Panc1 (cell line): ENCODE measurements at regions not wholly inside any gene's neighbourhood (a gene's known extent, or its start where the extent isn't known, plus 50 kb on each side); places are given as distances from the start of the nearest gene placed in this dataset.
"Not testable (repeated sequence)": the region's sequence is repeated elsewhere in the genome, so short reads cannot be mapped to it uniquely, and the experiment has no call there.

Experiments
- ATAC-seq: fragments of 200-7000 bp; cut with Tn5 transposase; 2 replicates; pipeline ENCODE4 v1.9.1; 2020; ENCODE audit warnings: mild to moderate bottlenecking, moderate library complexity
- BruUV-seq: library from RNA; stranded (reverse); fragments of 400-500 nt; replicated peaks from 2 replicates; lab custom pipeline; 2021; lab: Mats Ljungman, UMichigan
- CTCF ChIA-PET: fragments of 300-600 bp; sonication (Branson Sonifier 250); formaldehyde crosslinking; loops from one replicate; lab custom pipeline; 2022; ENCODE audit warnings: antibody characterized with exemption; lab: Charles Lee
- POLR2A ChIA-PET: fragments of 300-600 bp; sonication (Branson Sonifier 250); formaldehyde crosslinking; loops from one replicate; lab custom pipeline; 2022; ENCODE audit warnings: antibody characterized with exemption; lab: Charles Lee
- DNase-seq: peaks from one replicate; pipeline ENCODE4 v3.0.0-alpha.2; 2010; ENCODE audit warnings: low read depth, low spot score
- H3K27ac ChIP-seq: 2 replicates; pipeline ENCODE4 v1.5.1; 2011; ENCODE audit warnings: mild to moderate bottlenecking, low read length, inconsistent platforms
- H3K27me3 ChIP-seq: fragments of 200-500 bp; sonication (Bioruptor generic); 2 replicates; pipeline ENCODE4 v1.6.0; 2014; ENCODE audit warnings: low read length, inconsistent platforms; ENCODE audit not compliant: control insufficient read depth, insufficient read depth
- H3K36me3 ChIP-seq: fragments of 200-500 bp; sonication (Bioruptor generic); 2 replicates; pipeline ENCODE4 v1.5.1; 2014; ENCODE audit warnings: inconsistent platforms, mild to moderate bottlenecking, low read length, moderate library complexity; ENCODE audit not compliant: control insufficient read depth, insufficient read depth
- H3K4me1 ChIP-seq: 2 replicates; pipeline ENCODE4 v1.5.1; 2011; ENCODE audit warnings: inconsistent platforms, mild to moderate bottlenecking, low read length, moderate library complexity; ENCODE audit not compliant: control insufficient read depth, insufficient read depth
- H3K4me3 ChIP-seq, 2 experiments: 2 replicates each; pipeline ENCODE4 v1.5.1; 2011 to 2012; ENCODE audit warnings: low read depth in 2 of 2, low read length in 2 of 2, mild to moderate bottlenecking in 2 of 2, inconsistent platforms in 1 of 2, moderate library complexity in 1 of 2
- H3K9me3 ChIP-seq: fragments of 200-500 bp; sonication (Bioruptor generic); 2 replicates; pipeline ENCODE4 v1.5.1; 2014; ENCODE audit warnings: low read depth, mild to moderate bottlenecking, inconsistent platforms, low read length, moderate library complexity; ENCODE audit not compliant: control insufficient read depth, insufficient read depth
- CTCF ChIP-seq: fragments of 450-650 bp; IDR thresholded peaks from 2 replicates; pipeline ENCODE4 v1.5.1; 2017; ENCODE audit warnings: mild to moderate bottlenecking
- POLR2AphosphoS5 ChIP-seq: IDR thresholded peaks from 2 replicates; pipeline ENCODE4 v1.6.1; 2012; ENCODE audit warnings: mild to moderate bottlenecking, low read depth, low read length, moderate library complexity
- REST ChIP-seq, 2 experiments: IDR thresholded peaks; 2 replicates each; pipeline ENCODE4 v1.6.1; 2011 to 2012; ENCODE audit warnings: low read depth in 2 of 2, control low read depth in 1 of 2, low read length in 1 of 2, mild to moderate bottlenecking in 1 of 2, moderate library complexity in 1 of 2; ENCODE audit not compliant: insufficient read depth in 1 of 2
- SIN3A ChIP-seq: IDR thresholded peaks from 2 replicates; pipeline ENCODE4 v1.6.1; 2012; ENCODE audit warnings: low read depth, mild to moderate bottlenecking, low read length, moderate library complexity, borderline replicate concordance; ENCODE audit not compliant: insufficient read depth
- TCF7L2 ChIP-seq: IDR thresholded peaks from 2 replicates; pipeline ENCODE4 v1.6.1; 2011; ENCODE audit warnings: mild to moderate bottlenecking, low read depth, low read length, inconsistent platforms
- in situ Hi-C: cut with HindIII; loops from 2 replicates; pipeline ENCODE4 v1.10.0; 2016; ENCODE audit warnings: low sequenced_read_pairs, low pct_unique_long_range_greater_than_20kb
- intact Hi-C: fragments of 100-400 bp; cut with micrococcal nuclease; formaldehyde crosslinking; loops from one replicate; pipeline ENCODE4 v1.10.0; 2022; ENCODE audit not compliant: unreplicated experiment

- TF ChIP-seq SIN3A: no peak
- no peak for TF ChIP-seq REST (IDR thresholded peaks at IDR 0.05; ENCODE audit: insufficient read depth in 1 of 2, low read depth in 2 of 2, low read length in 1 of 2)
- no peak for TF ChIP-seq POLR2AphosphoS5
- TF ChIP-seq CTCF: no peak
- no peak for TF ChIP-seq TCF7L2
- Histone ChIP-seq H3K4me3 (no peak overlapping the region), H3K9me3 (no peaks in the 10 kb centered on the region), H3K4me1 (no peaks in the 10 kb centered on the region), H3K27ac (no peak overlapping the region), H3K27me3 (no peaks in the 10 kb centered on the region), H3K36me3 (no peaks in the 10 kb centered on the region)
- DNase-seq: no peak
- CTCF ChIA-PET: no interaction called here
- POLR2A ChIA-PET: no interaction called here
- in situ Hi-C loops: no loop called here
- no TSS peak for BruUV-seq
- intact Hi-C loops: no loop called here
- no peak for ATAC-seq
Observed at GRCh38 chr4:125649452-125649851, 334.7 kb downstream of the FAT4 start.

- Histone ChIP-seq H3K27me3 (no peaks in the 10 kb centered on the region), H3K36me3 (no peaks in the 10 kb centered on the region), H3K4me3 (no peak overlapping the region), H3K9me3 (no peaks in the 10 kb centered on the region), H3K4me1 (no peaks in the 10 kb centered on the region), H3K27ac (no peak overlapping the region)
- CTCF ChIA-PET: no interaction called here
- BruUV-seq: no TSS peak
- no peak for DNase-seq
- POLR2A ChIA-PET: no interaction called here
- no peak for TF ChIP-seq POLR2AphosphoS5
- no peak for TF ChIP-seq SIN3A
- TF ChIP-seq REST (IDR thresholded peaks at IDR 0.05; ENCODE audit: insufficient read depth in 1 of 2, low read depth in 2 of 2, low read length in 1 of 2): no peak
- TF ChIP-seq TCF7L2: no peak
- no peak for TF ChIP-seq CTCF
- ATAC-seq: no peak
- intact Hi-C loops (no loop called here), in situ Hi-C loops (no loop called here)
Observed at GRCh38 chr4:125650557-125650956, 335.8 kb downstream of the FAT4 start.

- CTCF ChIA-PET, POLR2A ChIA-PET, intact Hi-C loops, DNase-seq, H3K27ac ChIP-seq, H3K9me3 ChIP-seq, BruUV-seq, ATAC-seq, H3K4me3 ChIP-seq, H3K27me3 ChIP-seq, H3K4me1 ChIP-seq, in situ Hi-C loops, H3K36me3 ChIP-seq: not testable (repeated sequence)
Observed at GRCh38 chr4:125651707-125652357, 337.1 kb downstream of the FAT4 start.
